ELR (cell line): ENCODE measurements at regions not wholly inside any gene's neighbourhood (a gene's known extent, or its start where the extent isn't known, plus 50 kb on each side); places are given as distances from the start of the nearest gene placed in this dataset.
"Not testable (repeated sequence)": the region's sequence is repeated elsewhere in the genome, so short reads cannot be mapped to it uniquely, and the experiment has no call there.

Source experiments
- DNase-seq: peaks from one replicate; pipeline ENCODE4 v3.0.0-alpha.2; 2015; ENCODE audit warnings: low read depth

DNA sequence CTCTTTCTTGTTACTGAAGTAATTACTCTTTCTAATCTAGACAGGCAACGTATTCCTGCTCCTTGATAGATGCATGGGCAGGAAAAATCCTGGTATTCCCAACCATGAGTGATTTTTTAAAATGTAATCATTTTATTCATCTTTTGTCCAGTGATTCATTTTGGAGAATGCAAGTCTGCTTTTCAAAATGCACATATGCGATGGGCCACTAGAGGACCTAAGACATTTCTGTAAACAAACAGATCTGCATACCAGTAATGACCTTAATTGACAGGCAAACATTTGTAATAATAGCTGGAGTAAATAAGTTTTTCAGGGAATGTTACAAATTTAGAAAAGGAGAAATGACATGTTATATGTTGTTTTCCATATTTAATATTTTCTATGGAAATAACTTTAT, 1167.6 kb downstream of the JRKL start:
- peak; percentile 59 for DNase-seq

DNA sequence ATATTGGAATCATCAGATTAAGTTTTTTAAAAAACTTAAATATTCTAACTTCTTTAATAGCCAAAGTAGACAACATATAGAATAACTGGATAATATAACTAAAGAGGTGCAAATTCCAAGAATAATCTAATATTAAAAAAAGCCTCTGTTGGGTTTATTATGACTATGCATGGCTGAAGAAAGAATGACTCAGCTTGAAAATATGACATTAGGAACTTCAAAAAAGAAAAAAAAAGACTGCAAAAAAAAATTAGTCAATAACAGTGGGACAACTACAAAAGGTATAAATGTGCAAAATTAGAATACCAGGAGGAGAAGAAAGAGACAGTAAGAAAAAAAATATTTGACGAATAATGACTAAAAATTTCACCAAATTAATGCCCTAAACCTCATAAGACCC, 1178.0 kb downstream of the JRKL start:
- peak; percentile 68 for DNase-seq

DNA sequence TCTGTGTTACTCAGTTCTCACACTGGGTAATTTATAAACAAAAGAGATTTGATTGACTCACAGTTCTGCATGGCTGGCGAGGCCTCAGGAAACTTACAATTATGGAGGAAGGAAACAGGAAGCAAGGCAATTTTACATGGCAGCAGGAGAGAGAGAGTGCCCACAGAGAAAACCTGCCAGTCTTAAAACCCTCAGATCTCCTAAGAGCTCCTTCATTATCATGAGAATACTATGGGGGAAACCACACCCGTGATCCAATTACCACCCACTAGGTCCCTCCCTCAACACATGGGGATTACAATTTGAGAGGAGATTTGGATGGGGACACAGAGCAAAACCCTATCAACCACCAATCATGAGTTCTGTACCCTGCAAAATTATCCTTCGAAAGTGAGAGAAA, 1180.8 kb downstream of the JRKL start:
- DNase-seq = no peak

DNA sequence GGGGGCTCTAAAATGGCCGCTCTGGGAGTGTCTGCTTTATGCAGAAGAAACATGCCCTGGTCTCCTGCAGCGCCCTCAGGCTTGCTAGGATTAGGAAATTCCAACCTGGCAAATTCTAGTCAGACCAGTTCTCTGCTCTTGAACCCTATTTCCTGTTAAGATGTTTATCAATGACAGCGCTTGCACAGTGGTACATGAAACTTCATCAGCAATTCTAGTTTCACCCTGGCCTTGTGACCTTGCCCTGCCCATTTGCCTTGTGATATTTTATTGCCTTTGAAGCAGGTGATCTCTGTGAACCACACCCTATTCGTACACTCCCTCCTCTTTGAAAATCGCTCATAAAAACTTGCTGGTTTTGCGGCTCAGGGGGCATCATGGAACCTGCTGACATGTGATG, 1184.0 kb downstream of the JRKL start:
- not testable (repeated sequence) for DNase-seq

DNA sequence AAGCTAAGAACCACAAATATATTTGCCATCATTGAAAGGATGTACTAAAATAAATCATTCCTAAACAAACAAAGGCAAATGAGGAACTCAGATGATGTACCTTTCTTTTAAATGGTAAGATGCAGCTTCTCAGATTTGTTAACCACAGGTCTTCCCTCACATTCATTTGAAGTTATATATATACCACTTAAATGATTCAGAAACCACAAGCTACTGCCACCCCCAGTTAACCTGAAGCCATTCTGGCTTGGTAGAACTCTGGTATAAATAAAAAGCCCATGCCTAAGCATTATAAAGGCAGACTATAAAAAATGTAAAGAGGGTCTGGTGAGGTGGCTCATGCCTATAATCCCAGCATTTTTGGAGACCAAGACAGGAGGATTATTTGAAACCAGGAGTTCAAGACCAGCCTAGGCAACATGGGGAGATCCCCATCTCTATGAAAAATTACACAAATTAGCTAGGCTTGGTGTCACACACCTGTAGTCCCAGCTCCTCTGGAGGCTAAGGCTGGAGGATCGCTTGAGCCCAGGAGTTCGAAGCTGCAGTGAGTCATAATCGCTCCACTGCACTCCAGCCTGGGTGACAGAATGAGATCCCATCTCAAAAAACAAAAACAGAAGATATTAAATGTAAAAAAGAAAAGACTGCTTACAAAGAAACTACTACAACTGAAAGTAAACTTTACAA, 1185.3 kb downstream of the JRKL start:
- peak; percentile 59 for DNase-seq

DNA sequence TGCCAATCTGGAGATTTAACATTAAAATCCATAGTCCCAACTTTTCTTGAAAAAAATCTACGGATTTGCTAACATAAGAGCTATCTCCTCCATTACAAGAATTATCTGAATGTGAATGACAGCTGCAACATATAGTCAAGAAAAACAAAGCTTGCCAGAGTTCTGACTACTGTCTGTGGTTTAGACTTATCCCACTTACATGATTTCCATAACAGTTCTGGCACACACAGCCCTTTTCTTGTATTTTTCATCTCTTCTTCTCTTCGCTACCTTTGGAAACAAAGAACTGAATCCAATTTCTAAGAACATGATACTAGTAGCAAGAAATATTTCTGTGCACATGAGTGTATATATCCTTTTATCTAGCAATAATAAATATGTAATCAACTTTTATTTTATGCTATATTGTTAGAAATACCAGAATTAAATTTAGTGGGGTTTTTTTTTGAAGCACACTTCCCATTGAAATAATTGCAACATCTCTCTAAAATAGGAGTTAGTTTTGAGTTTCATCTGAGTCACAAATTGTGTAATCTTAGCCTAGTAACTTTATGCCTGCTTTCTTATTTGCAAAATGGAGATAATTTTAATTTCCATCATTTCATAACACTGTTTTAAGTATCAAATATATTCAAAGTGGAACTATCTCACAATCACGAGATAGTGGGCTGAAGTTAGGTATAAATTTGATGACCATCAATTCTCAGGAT, 1217.6 kb downstream of the JRKL start:
- peak; percentile 15 for DNase-seq

DNA sequence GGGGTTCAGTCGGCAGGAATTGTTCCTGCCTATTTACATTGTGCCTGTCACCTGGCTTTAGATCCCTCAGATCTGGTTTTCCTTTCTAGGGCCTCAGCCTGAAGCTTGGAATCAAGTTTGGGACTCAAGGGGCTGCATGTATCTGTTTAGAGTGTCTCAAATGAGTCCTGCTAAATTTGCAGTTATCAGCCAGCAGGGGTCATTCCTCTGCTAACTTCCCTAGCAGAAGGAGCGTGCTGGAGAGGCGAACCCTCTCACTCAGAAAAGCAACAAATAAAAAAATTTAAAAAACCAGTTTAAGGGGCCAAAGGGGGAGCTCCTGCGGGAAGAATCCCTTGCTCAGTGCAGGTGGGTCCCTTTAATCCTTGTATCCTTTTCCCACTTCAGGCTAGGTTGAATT, 1220.2 kb downstream of the JRKL start:
- peak; percentile 22 for DNase-seq

DNA sequence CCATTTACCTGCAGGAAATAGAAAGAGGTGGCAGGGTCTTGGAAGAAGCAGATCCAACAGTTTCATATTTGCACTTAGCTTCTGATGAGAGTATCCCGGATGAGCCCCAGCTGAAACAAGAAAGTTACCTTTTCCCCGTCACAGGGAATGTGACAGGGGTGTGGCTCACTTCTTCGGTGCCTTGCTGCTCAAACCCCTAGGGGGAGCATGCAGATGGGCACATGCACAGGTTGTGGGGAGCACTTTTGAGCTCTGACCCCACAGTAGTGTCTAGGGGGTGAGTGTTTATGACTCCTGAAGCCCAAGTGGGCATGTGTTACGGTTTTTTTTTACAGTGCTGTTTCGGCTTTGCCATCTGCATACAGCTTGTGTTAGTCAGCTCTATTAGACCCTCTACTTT, 1221.0 kb downstream of the JRKL start:
- DNase-seq = no peak

DNA sequence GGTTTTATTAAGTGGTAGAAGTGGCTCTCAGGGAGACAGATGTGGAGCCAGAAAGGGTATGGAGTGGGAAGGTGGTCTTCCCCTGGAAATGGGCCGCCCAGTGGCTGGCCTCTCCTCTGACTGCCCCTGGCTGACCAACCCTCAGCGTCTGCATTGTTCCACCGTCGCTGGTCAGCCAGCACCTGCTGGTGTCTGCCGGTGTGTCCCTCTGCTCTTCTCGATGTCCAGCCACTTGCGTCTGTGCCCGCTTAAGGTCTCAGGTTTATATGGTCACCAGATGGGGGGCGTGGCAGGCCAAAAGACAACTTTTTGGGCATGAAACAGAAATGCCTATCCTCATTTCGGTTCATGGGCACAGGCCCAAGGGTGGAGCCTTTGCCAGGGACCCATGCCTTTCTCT, 1221.5 kb downstream of the JRKL start:
- DNase-seq = no peak

DNA sequence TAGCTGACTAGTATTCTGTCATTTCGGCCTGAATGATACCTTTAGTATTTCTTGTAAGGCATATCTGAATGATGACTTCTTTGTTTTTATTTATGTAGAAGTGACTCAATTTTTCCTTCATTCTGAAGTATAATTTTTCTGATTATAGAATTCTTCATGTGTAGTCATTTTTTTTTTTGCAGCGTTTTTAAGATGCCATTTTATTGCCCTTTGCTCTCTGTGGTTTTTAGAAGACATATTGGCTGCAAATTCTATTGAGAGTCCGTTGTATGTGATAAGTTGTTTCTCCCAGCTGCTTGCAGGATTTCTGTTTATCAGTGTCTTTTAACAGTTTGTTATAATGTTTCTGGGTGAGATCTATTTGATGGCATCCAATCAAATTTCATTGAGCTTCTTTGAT, 1224.8 kb downstream of the JRKL start:
- peak; percentile 80 for DNase-seq

DNA sequence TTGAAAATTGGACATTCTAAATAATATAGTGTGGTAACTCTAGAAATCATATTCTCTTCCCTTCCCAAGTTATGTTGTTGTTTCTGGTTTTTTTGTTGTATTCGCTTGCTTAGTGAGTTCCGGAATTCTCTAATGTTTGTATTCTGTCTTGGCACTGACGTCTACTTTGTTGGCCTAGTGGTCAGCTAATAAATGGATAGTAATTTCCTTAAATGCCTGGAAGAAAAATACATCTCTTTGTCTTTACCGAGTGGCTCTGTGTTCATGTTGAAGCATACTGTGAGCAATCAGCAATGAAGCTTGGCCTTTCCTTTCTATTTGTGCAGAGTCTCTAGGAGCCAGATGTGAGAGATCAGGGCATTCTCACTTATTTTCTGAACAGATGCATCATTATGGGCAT, 1225.7 kb downstream of the JRKL start:
- peak; percentile 17 for DNase-seq

DNA sequence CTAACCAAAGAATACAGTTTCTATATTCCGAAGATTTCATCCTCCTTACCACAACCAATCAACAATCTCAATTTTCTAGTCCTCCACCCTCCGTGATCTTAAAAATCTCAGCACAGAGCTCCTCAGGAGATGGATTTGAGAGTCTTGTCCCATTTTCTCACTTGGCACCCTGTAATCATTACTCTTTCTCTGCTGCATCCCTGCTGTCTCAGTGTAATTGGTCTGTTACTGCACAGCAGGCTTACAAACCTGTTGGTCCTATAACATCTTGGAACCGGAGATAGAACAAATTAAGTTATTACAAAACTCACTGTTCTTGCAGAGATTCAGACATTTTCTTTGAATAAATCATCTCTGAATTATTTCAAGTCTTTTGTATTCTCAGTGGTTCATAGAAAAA, 1227.2 kb downstream of the JRKL start:
- no peak for DNase-seq

DNA sequence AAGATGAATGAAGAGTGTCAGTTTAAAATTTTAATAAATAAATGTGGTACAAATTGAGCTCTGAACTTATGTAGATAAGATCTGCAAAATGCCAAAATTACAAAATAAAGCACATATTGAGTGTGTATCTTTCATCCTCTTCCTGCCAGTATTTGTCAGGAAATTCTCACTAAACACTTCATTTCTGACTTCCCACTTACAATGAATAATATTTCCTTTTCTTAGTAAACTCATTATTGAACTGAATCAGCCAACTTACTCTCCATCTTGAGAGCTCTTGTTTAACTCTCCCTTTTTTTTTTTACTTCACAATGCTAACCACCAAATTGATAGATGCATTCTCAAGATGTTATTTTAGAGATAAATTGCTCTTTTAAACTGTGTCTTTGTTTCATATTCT, 1230.2 kb downstream of the JRKL start:
- no peak for DNase-seq

DNA sequence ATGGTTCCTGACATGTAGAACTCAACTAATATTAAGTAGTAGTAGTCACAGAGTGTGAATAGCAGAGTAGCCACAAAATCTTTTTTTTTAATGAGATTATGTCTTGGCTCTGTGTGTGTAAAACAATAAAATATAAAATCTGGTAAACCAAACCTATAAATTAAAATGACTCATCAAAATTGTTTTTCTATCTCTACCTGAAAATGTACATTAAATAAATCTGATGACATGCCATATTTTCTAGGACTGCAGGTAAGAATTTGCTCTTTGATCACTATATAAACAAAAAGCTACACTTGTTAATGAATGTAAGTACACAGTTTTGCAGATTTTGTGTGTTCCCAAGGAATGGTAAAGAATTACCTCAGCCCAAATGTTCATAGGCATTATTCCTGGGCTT, 1231.5 kb downstream of the JRKL start:
- no peak for DNase-seq

DNA sequence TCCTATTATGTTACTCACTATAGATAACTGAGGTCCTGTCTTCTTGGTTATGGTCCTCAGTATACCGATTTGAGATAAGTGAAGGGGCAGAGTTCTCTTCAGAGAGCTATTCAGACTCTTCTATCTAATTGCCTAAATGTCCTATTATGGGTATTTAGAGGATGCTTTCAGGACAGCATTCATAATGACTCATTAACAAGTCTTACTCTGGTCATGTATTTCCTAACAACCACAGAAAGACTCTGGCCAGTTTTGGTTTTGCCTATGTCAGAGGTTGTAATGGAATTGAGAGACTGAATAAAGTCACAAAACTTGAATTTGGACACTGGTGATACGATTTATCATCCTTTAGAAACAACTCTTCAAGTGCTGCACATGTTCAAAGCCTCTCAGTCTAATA, 1233.0 kb downstream of the JRKL start:
- peak; percentile 58 for DNase-seq

DNA sequence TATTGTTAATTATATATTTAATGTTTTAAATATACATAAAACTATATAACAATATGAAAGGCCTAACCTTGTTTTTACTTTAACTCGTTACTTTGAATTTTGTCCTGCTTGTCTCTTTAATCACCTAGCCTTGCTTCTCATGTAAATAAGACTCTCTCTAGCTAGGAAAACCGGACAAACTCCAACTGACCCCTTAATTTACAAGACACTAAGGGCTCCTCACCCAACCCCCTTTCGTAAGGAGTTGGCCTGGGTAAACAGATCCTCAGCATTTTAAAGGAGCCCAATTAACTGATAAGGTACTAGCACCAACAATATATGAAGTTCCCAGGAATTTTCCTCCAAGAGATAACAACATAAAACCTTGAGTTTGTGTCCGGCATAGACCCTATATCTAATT, 1246.9 kb downstream of the JRKL start:
- DNase-seq = not testable (repeated sequence)

DNA sequence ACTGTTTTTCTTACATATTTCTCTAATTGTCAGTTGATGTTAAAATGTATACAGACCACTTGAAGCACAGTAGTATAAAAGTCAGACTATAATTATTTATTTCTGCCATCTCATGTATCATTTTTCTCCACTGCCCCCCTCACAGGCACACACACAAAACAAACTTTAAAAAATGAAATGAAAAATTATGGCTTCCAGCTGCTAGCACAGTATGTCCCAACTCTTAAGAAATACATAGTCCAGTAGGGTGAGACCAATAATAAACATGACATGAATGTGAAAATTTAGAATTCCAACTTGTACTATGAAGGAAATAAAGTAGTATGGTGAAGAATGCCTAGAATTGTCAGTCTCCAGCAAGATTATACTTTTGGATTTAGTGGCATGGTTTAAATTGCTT, 1247.9 kb downstream of the JRKL start:
- DNase-seq = no peak

DNA sequence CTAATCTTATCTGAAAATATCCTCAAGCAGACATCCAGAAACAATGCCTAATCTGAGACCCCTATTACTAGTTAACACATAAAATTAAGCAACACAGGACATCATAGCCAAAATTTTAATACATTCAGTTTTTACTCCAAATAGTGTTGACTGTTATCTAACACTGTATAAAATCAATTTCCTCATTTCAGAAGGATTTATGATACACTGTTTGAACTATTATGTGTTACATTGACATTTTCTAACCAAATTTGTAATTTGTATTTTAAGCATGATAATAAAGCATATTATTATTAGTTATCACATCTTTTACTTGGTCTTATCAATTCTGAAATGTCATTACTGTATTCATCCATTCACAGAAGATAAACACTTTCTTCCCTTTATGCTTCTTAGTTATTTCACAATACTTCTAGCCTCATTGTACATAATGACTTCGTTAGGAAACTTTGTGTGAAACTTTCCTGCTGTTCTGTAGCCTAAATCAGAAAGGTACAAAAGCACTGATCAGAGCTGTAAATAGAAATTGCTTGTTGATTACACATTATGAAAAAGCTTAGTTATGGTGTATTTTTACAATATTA, 1248.9 kb downstream of the JRKL start:
- DNase-seq = no peak

DNA sequence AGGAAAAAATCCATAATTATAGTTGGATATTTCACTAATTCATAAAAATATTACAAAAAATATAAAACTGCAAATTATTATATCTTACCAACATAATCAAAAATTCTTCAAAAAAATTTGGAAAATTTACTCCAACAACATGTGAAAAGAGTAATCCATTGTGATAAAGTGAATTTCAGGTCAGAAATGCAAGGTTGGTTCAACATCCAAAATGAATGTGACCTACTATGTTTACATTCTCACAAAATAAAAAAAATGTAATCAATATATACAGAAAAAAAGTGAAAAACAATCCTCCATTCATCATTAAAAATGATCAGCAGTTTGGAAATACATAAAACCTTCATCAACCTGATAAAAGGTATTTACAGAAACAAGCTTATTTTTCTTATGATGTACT, 1252.2 kb downstream of the JRKL start:
- DNase-seq = no peak

DNA sequence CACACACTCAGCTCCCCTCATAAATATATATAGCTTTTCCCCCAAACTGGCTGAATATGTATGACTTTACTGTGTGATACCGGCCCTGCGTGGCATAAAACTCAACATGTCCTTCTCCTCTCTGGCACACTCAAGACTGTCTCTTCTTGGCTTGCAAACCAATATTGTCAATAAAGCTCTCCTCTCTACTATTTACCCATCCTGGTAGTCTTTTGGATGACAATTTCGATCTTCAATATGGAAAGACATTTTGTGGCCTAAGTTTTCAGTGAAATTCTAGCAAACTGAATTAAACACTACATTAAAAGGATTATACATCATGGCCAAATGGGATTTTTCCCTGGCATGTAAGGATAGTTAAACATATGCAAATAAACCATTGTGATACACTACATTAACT, 1255.9 kb downstream of the JRKL start:
- DNase-seq = no peak

DNA sequence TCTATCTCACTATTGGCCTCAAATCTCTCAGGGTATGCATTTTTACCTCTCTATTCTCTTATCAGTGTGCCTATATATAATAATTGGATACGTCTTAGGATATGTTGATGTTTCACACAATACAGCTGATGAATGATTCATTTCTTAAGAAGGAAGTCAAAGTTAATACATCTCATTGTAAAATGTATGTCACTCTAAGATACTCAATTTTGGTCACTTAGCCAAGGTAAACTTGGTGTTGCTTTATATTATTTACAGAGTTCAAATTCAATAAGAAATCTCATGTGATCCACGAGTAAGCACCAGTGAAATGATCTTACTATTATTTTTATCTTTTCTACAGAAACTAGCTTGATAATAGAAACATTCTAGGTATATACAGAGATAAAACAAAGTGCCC, 1266.5 kb downstream of the JRKL start:
- DNase-seq = no peak

DNA sequence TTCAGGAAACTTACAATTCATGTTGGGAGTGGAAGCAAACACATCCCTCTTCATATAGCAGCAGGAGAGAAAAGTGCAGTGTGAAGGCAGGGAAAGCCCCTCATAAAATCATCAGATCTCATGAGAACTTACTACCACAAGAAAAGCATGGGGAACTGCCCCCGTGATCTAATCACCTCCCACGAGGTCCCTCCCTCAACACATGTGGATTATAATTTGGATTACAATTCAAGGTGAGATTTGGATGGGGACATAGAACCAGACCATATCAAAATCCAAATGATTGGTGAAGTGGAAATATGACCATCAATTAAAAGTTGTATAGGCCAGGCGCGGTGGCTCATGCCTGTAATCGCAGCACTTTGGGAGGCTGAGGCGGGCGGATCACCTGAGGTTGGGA, 1268.0 kb downstream of the JRKL start:
- DNase-seq = no peak

DNA sequence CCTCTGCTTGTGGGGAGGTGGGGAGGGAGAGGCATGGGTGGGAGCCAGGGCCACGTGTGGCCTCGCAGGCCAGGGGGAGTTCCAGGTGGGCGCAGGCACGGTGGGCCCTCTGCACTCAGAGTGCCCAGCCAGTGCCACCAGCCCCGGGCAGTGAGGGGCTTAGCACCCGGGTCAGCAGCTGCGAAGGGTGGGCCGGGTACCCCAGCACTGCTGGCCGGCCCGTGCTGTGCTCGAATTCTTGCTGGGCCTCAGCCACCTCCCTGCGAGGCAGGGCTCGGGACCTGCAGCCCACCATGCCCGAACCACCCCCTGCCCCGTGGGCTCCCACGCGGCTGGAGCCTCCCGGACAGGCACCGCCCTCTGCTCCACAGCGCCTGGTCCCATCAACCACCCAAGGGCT, 1277.2 kb downstream of the JRKL start:
- DNase-seq = no peak

DNA sequence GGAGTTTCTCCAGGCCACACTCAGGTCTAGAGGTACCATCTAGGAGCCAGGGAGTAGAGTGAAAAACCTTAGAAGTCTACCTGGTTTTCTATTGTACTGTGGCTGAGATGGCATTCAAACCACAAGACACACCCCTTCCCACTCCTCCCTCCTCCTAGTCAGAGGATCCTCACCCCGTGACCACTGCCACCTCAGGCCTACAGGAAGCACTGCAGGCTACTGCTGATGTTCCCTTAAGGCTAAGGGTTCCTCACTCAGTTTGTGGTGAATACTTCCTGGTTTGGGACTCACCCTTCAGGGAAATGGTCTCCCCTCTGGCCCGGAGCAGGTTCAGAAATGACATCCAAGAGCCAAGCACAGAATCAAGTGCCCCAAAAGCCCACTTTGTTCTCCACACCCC, 1293.9 kb downstream of the JRKL start:
- DNase-seq = peak; percentile 48
